ENCODE measurements at regions not wholly inside any gene's neighbourhood (a gene's known extent, or its start where the extent isn't known, plus 50 kb on each side); places are given as distances from the start of the nearest gene placed in this dataset.

DNA sequence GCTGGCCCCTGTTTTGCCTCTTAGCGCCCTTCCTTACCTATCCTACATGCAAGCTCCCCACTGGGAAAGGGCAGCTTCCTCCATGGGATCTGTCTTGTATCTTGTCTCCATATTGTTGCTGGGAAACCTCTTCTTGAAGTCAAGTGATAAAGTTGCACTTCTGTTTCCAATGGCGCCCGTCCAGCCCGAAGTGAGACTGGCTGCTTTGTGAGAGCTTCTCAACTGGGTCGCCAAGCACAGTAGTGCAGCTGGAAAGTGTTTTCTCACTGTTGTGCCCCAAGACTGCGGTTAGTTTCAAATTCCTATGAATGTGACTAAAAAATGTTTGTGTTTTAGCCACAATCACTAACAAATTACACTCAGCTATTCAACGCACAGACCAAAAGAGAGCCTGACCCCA is 506.6 kb upstream of the MPDZ start:
- H3K27me3 ChIP-seq (ENCODE audit: control insufficient read depth, insufficient read depth, low read length): no peaks in the 10 kb centered on the region
- H3K9me3 ChIP-seq (ENCODE audit: control insufficient read depth in 2 of 2, low read length in 2 of 2): no peaks in the 10 kb centered on the region
- no peak overlapping the region for H3K4me3 ChIP-seq (ENCODE audit: low read depth, low read length)
- no peaks in the 10 kb centered on the region for H3K4me1 ChIP-seq (ENCODE audit: control insufficient read depth, insufficient read depth, low read length, poor library complexity, severe bottlenecking)
- no peaks in the 10 kb centered on the region for H3K36me3 ChIP-seq (ENCODE audit: control insufficient read depth, insufficient read depth, low read length)
- Mint-ChIP-seq H3K27me3 (no peaks in the 10 kb centered on the region), H3K9me3 (peaks cover 2 to 12% (median 5%) of the 10 kb centered on the region in 7 donors), H3K4me1 (no peaks in the 10 kb centered on the region), H3K27ac (no peak overlapping the region), H3K36me3 (no peaks in the 10 kb centered on the region), H3K4me3 (no peak overlapping the region)
- ATAC-seq (ENCODE audit: low read depth in 2 of 2) (no peak), DNase-seq (no peak)
- no peak overlapping the region for H3K27ac ChIP-seq (ENCODE audit: insufficient read depth, low read length, poor library complexity, severe bottlenecking)

DNA sequence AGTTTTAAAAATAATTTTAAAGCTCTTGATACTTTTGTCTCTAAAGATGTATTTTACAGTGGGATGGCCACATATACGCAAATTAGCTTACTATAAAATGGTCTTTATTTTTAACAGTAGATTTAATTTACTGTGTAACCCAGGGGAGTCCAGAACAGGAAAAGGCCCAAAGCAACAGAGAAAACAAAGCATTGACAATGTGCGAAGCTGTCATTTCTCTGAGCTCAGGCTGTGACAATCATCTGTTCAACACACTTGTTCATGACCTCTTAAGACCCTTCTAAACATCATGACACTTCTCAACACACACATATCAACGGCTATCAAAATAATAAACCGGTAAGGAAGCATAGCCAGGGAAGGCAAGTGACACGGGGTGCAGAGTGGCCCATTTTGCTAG is 499.6 kb upstream of the MPDZ start:
- ATAC-seq (ENCODE audit: low read depth in 2 of 2): no peak
- Mint-ChIP-seq H3K27ac (no peak overlapping the region), H3K36me3 (no peaks in the 10 kb centered on the region), H3K4me1 (no peaks in the 10 kb centered on the region), H3K27me3 (no peaks in the 10 kb centered on the region), H3K4me3 (no peak overlapping the region), H3K9me3 (peaks cover 0 to 12% (median 4%) of the 10 kb centered on the region in 7 donors)
- Histone ChIP-seq H3K4me1 (ENCODE audit: control insufficient read depth, insufficient read depth, low read length, poor library complexity, severe bottlenecking) (no peaks in the 10 kb centered on the region), H3K36me3 (ENCODE audit: control insufficient read depth, insufficient read depth, low read length) (no peaks in the 10 kb centered on the region), H3K4me3 (ENCODE audit: low read depth, low read length) (no peak overlapping the region), H3K9me3 (ENCODE audit: control insufficient read depth in 2 of 2, low read length in 2 of 2) (no peaks in the 10 kb centered on the region), H3K27me3 (ENCODE audit: control insufficient read depth, insufficient read depth, low read length) (no peaks in the 10 kb centered on the region), H3K27ac (ENCODE audit: insufficient read depth, low read length, poor library complexity, severe bottlenecking) (no peak overlapping the region)
- DNase-seq: no peak

DNA sequence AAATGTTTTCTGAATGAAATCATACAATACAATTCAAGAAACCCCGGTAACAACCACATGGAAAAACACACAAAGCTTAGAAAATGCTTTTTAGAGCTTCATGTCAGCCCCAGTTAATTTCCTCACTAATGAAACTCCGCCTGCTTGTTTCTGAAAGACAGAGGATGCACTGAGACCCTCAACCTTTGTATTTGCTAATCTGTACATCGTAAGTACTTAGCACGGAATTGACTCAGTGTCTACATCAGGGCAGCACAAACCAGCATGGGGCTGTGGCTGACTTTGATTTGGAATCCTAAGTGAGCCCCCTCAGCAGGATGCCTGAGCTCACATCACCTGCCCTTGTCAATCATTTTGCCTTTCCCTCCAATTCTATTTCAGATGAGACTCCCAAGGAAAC is 499.1 kb upstream of the MPDZ start:
- ATAC-seq (ENCODE audit: low read depth in 2 of 2) (no peak), DNase-seq (no peak)
- Mint-ChIP-seq H3K4me1 (no peaks in the 10 kb centered on the region), H3K27ac (no peak overlapping the region), H3K36me3 (no peaks in the 10 kb centered on the region), H3K27me3 (no peaks in the 10 kb centered on the region), H3K9me3 (peaks cover 0 to 13% (median 4%) of the 10 kb centered on the region in 7 donors), H3K4me3 (no peak overlapping the region)
- Histone ChIP-seq H3K27me3 (ENCODE audit: control insufficient read depth, insufficient read depth, low read length) (no peaks in the 10 kb centered on the region), H3K36me3 (ENCODE audit: control insufficient read depth, insufficient read depth, low read length) (no peaks in the 10 kb centered on the region), H3K9me3 (ENCODE audit: control insufficient read depth in 2 of 2, low read length in 2 of 2) (no peaks in the 10 kb centered on the region), H3K4me1 (ENCODE audit: control insufficient read depth, insufficient read depth, low read length, poor library complexity, severe bottlenecking) (no peaks in the 10 kb centered on the region), H3K27ac (ENCODE audit: insufficient read depth, low read length, poor library complexity, severe bottlenecking) (no peak overlapping the region), H3K4me3 (ENCODE audit: low read depth, low read length) (no peak overlapping the region)

DNA sequence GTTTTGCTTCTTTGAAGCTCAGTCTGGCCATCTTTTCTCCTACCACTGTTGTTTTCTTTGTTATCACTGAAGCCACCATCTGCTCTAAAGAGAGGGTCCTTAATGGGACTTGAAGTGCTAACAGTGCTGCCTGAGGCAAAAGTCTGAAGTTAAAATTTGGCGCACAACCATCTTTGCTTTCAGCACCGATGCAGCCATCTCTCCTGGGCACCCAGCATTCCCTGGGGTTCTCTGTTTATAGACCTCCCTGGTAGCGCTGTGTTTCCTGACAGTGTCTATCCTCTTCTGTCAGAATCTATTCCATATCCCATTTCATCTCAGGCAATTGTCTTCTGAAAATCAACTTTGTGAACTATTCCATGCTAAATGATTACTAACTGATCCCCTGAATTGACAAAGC is 491.5 kb upstream of the MPDZ start:
- Histone ChIP-seq H3K27me3 (ENCODE audit: control insufficient read depth, insufficient read depth, low read length) (no peaks in the 10 kb centered on the region), H3K4me1 (ENCODE audit: control insufficient read depth, insufficient read depth, low read length, poor library complexity, severe bottlenecking) (no peaks in the 10 kb centered on the region), H3K4me3 (ENCODE audit: low read depth, low read length) (no peak overlapping the region), H3K9me3 (ENCODE audit: control insufficient read depth in 2 of 2, low read length in 2 of 2) (no peaks in the 10 kb centered on the region), H3K27ac (ENCODE audit: insufficient read depth, low read length, poor library complexity, severe bottlenecking) (no peak overlapping the region), H3K36me3 (ENCODE audit: control insufficient read depth, insufficient read depth, low read length) (no peaks in the 10 kb centered on the region)
- ATAC-seq (ENCODE audit: low read depth in 2 of 2) (no peak), DNase-seq (no peak)
- Mint-ChIP-seq H3K27ac (no peak overlapping the region), H3K9me3 (peaks cover 0 to 12% (median 6%) of the 10 kb centered on the region in 7 donors), H3K4me1 (no peaks in the 10 kb centered on the region), H3K27me3 (no peaks in the 10 kb centered on the region), H3K4me3 (no peak overlapping the region), H3K36me3 (no peaks in the 10 kb centered on the region)

DNA sequence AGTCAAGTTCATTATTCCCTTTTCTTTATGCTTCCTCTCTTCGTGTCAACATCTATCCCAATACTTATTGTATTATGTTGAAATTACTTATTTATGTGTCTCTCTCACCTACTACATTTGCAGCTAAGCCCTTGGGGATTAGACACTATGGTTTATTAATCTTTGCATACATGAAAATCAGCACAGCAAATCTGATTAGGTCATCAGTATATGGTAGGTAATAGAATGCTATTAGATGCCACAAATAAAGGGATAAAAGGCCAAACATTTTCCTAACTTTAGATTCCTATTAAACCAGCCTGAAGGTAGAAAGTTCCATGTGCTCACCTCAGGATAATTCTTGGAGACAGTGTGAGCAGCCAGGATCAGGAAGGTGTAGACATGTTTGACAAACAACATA is 490.1 kb upstream of the MPDZ start:
- Mint-ChIP-seq H3K9me3 (peaks cover 0 to 10% (median 6%) of the 10 kb centered on the region in 7 donors), H3K27me3 (no peaks in the 10 kb centered on the region), H3K36me3 (no peaks in the 10 kb centered on the region), H3K4me3 (no peak overlapping the region), H3K27ac (no peak overlapping the region), H3K4me1 (no peaks in the 10 kb centered on the region)
- no peak overlapping the region for H3K4me3 ChIP-seq (ENCODE audit: low read depth, low read length)
- DNase-seq (no peak), ATAC-seq (ENCODE audit: low read depth in 2 of 2) (no peak)
- no peak overlapping the region for H3K27ac ChIP-seq (ENCODE audit: insufficient read depth, low read length, poor library complexity, severe bottlenecking)
- H3K27me3 ChIP-seq (ENCODE audit: control insufficient read depth, insufficient read depth, low read length): no peaks in the 10 kb centered on the region
- no peaks in the 10 kb centered on the region for H3K36me3 ChIP-seq (ENCODE audit: control insufficient read depth, insufficient read depth, low read length)
- no peaks in the 10 kb centered on the region for H3K4me1 ChIP-seq (ENCODE audit: control insufficient read depth, insufficient read depth, low read length, poor library complexity, severe bottlenecking)
- no peaks in the 10 kb centered on the region for H3K9me3 ChIP-seq (ENCODE audit: control insufficient read depth in 2 of 2, low read length in 2 of 2)

DNA sequence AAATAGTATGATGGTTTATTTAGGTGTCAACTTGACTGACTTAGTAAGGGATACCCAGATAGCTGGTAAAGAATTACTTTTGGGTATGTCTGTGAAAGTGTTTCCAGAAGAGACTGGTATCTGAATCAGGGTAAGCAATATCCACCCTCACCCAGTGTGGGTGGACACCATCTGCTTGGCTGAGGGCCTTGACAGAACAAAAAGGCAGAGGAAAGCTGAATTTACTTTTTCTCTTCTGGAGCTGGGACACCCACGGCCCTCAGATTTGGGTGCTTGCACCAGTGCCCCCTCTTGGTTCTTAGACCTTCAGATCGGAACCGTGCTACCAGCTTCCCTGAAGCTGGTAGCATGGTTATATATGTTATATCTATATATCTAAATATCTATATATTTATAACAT is 489.5 kb upstream of the MPDZ start:
- Histone ChIP-seq H3K4me3 (ENCODE audit: low read depth, low read length) (no peak overlapping the region), H3K27me3 (ENCODE audit: control insufficient read depth, insufficient read depth, low read length) (no peaks in the 10 kb centered on the region), H3K27ac (ENCODE audit: insufficient read depth, low read length, poor library complexity, severe bottlenecking) (no peak overlapping the region), H3K9me3 (ENCODE audit: control insufficient read depth in 2 of 2, low read length in 2 of 2) (no peaks in the 10 kb centered on the region), H3K36me3 (ENCODE audit: control insufficient read depth, insufficient read depth, low read length) (no peaks in the 10 kb centered on the region), H3K4me1 (ENCODE audit: control insufficient read depth, insufficient read depth, low read length, poor library complexity, severe bottlenecking) (no peaks in the 10 kb centered on the region)
- no peaks in the 10 kb centered on the region for H3K27me3 Mint-ChIP-seq
- peaks cover 0 to 10% (median 6%) of the 10 kb centered on the region in 7 donors for H3K9me3 Mint-ChIP-seq
- no peak overlapping the region for H3K27ac Mint-ChIP-seq
- ATAC-seq (ENCODE audit: low read depth in 2 of 2) (no peak), DNase-seq (no peak)
- no peak overlapping the region for H3K4me3 Mint-ChIP-seq
- no peaks in the 10 kb centered on the region for H3K4me1 Mint-ChIP-seq
- no peaks in the 10 kb centered on the region for H3K36me3 Mint-ChIP-seq

DNA sequence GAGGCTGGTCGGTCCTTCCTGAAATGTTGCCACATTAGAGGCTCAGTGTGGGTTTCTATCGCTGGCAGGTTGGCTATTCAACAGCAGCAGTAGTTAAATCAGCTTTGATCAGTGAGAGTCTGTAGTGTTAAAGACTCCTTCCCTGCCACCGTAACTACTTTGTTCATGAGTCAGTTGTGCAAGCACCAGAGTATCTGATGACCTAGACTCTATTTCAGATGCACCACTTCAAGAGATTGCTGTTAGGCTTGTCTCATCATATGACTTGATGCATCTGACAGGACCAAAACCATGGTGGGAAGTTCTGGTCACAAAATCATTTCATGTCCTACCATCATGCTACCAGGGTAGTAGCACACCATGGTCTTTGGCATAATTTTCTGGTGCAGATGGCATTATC is 482.7 kb upstream of the MPDZ start:
- Mint-ChIP-seq H3K4me3 (no peak overlapping the region), H3K27ac (no peak overlapping the region), H3K9me3 (peaks cover 0 to 9% (median 2%) of the 10 kb centered on the region in 7 donors), H3K27me3 (no peaks in the 10 kb centered on the region), H3K36me3 (no peaks in the 10 kb centered on the region), H3K4me1 (peaks cover 0 to 3% (median 0%) of the 10 kb centered on the region in 4 donors)
- H3K27me3 ChIP-seq (ENCODE audit: control insufficient read depth, insufficient read depth, low read length): no peaks in the 10 kb centered on the region
- no peak overlapping the region for H3K27ac ChIP-seq (ENCODE audit: insufficient read depth, low read length, poor library complexity, severe bottlenecking)
- ATAC-seq (ENCODE audit: low read depth in 2 of 2) (no peak), DNase-seq (no peak)
- H3K9me3 ChIP-seq (ENCODE audit: control insufficient read depth in 2 of 2, low read length in 2 of 2): no peaks in the 10 kb centered on the region
- no peaks in the 10 kb centered on the region for H3K4me1 ChIP-seq (ENCODE audit: control insufficient read depth, insufficient read depth, low read length, poor library complexity, severe bottlenecking)
- no peaks in the 10 kb centered on the region for H3K36me3 ChIP-seq (ENCODE audit: control insufficient read depth, insufficient read depth, low read length)
- no peak overlapping the region for H3K4me3 ChIP-seq (ENCODE audit: low read depth, low read length)

DNA sequence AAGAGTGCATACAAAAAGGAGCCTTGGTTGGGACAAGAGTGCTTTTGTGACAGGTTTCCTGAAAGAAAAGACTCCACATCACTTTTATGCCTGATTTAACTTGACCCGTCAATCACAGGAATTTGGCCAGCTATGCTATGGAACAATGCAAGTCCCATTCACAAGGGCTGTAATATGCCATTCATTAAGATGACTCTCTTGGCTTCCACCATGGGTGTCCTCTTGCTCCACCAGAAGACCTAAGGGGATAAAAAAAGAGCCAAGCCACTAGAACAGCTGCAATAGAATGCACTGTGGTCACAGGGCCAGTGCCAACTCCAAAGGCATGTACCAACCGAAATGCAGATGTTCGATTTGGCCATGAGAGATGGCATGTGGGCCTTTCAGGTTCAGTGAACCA is 480.1 kb upstream of the MPDZ start:
- H3K27me3 ChIP-seq (ENCODE audit: control insufficient read depth, insufficient read depth, low read length): no peaks in the 10 kb centered on the region
- ATAC-seq (ENCODE audit: low read depth in 2 of 2) (no peak), DNase-seq (no peak)
- H3K27ac Mint-ChIP-seq: no peak overlapping the region
- H3K27ac ChIP-seq (ENCODE audit: insufficient read depth, low read length, poor library complexity, severe bottlenecking): no peak overlapping the region
- H3K27me3 Mint-ChIP-seq: no peaks in the 10 kb centered on the region
- H3K4me1 Mint-ChIP-seq: peaks cover 0 to 3% (median 0%) of the 10 kb centered on the region in 4 donors
- H3K4me3 Mint-ChIP-seq: no peak overlapping the region
- H3K36me3 ChIP-seq (ENCODE audit: control insufficient read depth, insufficient read depth, low read length): no peaks in the 10 kb centered on the region
- H3K4me3 ChIP-seq (ENCODE audit: low read depth, low read length): no peak overlapping the region
- peaks cover 0 to 4% (median 2%) of the 10 kb centered on the region in 7 donors for H3K9me3 Mint-ChIP-seq
- H3K9me3 ChIP-seq (ENCODE audit: control insufficient read depth in 2 of 2, low read length in 2 of 2): no peaks in the 10 kb centered on the region
- H3K4me1 ChIP-seq (ENCODE audit: control insufficient read depth, insufficient read depth, low read length, poor library complexity, severe bottlenecking): no peaks in the 10 kb centered on the region
- no peaks in the 10 kb centered on the region for H3K36me3 Mint-ChIP-seq

Data from CD4-positive, CD25-positive, alpha-beta regulatory T cell (primary cell).